GM18517 (cell line): ENCODE measurements at regions not wholly inside any gene's neighbourhood (a gene's known extent, or its start where the extent isn't known, plus 50 kb on each side); places are given as distances from the start of the nearest gene placed in this dataset.

Source experiments
- ATAC-seq: cut with Tn5 transposase; IDR thresholded peaks from one replicate; pipeline ENCODE4 v1.9.1; 2021; ENCODE audit warnings: mild to moderate bottlenecking, moderate library complexity; ENCODE audit not compliant: unreplicated experiment

DNA sequence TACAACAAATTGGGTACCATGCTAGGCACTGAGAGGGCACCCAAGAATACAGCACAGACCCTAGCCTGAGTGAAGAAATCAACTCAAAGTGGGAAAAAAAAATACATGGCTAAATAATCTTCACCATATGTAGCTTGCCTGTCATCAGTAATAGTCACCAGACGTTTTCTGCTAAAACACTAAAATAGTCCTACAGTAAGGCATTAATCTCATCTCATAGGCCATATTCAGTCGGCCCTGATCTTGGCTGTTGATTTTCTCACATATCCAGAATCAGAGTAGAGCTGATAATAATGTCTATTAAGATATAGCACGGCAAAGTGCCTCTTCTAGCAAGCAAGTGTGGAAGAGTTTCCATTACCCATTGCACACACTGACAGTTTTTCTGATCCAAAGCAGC, 322.1 kb upstream of the SLC30A5 start:
- no peak for ATAC-seq

DNA sequence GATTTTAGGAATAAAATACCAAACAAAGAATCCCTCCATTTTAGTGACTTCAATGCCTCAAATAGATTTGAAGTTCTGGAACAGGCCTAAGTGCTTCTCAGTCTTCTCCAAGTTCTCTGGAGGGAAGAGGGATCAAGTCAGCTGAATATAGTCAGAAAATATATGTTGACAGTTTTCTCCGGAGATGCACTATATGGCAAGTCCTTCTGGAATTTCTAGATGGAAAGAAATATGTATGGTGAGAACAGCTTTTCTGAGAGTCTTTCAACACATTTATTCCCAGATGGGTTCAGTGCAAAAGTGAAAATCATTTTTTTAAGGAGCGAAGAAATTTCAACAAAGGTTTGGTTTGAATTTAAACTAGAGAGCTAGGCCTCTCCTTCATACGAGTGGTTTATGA, 317.4 kb upstream of the SLC30A5 start:
- no peak for ATAC-seq

DNA sequence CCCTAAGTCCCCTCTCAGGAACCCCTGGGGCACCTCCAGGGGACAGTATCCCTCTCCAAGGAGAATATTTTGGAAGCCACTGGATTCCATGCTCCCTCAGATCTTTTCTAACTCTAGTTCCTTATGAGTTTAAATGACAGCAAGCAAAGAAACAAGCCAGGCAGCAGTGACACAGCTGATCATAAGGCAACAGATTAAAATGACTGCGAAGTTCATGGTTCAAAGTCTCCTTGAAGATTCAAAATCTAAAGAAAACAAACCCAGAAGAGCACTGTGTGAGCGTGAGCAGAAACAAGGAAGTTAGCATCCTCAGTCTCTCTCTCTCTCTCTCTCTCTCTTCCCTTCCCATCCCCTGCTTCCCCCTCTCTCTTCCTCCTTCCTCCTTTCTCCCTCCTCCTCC, 316.7 kb upstream of the SLC30A5 start:
- ATAC-seq = no peak

DNA sequence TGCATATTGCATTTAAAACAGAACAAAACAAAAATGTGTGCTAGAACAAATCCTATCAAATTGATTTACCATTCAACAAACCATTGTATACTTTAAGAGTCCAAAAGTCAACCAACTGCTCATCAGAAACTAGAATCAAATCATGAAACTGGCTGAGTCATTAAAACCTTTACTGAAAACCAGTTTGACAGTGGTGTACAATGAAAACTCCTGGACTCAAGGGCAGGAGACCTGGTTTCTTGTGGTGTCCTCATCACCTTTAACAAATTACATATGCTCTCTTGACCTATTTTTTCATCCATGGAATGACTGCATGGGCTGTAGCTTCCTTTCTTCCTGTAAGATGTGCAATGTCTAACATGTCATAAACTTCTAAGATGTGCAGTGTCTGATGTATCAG, 315.3 kb upstream of the SLC30A5 start:
- no peak for ATAC-seq

DNA sequence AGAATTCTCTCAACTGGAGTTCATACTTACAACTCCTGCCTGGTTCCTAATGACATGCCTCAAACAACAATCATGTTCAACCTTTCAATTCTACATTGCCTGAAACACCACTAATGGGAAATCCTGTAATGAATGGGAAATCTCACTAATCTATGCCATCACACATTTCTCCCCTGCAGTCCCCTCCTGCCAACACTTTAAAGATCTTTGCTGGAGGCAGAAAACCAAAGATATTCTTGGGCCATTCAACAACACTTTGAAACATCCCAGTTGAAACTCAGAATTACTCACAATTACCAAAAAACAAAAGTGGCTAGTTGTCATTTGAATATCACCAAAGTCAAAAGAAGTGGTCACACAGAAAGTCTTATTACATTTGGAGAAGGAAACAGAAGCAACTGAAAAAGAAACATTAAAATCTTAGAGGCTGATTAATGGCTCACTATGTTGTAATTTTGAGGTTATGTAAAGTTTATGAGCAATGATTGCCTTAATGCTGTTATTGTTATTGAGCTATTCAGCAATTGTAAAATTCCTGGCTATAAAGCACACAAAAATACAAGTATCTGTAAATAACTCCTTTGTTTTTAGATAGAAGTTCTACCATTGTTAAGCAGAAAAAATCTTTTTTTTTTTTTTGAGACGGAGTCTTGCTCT, 313.4 kb upstream of the SLC30A5 start:
- ATAC-seq = no peak

DNA sequence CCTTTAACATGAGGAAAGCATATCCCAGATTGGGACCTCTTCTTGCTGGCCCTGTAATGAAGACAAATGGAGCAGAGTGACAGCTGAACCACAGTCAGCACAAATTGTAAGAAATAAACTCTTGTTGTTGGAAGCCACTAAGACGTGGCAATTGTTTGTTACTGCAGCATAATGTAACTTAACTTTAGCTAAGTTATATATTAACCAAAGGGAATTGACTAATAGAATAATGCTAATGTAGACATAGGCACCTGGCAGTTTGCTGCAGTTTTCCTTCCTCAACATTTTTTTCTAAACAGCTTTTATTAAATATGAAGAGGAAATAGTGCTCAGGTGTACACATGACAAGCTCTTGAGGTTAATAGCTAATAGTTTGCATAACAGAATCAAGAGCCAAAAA, 300.7 kb upstream of the SLC30A5 start:
- ATAC-seq = no peak

DNA sequence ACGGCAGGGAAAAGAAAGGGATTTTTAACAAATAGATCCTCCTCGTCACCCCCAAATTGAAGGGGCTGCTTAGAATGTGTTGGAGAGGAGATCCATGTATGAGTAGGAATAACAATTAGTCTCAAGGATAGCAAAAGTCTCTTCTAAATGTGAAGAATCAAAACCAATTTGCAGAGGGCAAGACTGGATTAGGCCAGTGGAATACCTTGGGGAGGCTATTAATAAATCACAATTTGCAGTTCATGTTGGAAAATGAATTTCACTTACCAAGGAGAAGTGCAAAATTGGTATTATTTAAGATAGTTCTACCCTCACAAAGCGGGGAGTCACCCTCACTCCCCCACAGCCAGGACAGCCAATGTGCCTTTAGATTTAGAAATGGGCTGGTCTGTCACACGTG, 299.8 kb upstream of the SLC30A5 start:
- no peak for ATAC-seq

DNA sequence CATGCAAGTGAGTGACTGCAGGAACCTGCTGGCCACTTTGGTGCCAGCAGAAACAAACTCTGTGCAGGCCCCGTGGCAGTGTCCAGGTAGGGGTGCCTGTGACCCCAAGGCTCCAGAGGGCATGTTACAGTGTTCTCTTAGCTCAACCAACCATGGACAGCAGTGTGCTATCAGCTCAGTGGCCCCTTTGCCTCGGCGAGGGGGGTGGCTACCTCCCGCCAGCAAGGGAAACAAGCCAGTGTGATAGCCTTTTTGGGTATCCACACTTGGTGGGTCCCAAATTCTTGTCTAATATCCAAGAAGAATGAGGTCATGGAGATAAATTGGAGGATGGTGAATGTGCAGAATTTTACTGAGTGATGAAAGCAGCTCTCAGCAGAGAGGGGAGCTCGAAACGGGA, 298.6 kb upstream of the SLC30A5 start:
- ATAC-seq = no peak

DNA sequence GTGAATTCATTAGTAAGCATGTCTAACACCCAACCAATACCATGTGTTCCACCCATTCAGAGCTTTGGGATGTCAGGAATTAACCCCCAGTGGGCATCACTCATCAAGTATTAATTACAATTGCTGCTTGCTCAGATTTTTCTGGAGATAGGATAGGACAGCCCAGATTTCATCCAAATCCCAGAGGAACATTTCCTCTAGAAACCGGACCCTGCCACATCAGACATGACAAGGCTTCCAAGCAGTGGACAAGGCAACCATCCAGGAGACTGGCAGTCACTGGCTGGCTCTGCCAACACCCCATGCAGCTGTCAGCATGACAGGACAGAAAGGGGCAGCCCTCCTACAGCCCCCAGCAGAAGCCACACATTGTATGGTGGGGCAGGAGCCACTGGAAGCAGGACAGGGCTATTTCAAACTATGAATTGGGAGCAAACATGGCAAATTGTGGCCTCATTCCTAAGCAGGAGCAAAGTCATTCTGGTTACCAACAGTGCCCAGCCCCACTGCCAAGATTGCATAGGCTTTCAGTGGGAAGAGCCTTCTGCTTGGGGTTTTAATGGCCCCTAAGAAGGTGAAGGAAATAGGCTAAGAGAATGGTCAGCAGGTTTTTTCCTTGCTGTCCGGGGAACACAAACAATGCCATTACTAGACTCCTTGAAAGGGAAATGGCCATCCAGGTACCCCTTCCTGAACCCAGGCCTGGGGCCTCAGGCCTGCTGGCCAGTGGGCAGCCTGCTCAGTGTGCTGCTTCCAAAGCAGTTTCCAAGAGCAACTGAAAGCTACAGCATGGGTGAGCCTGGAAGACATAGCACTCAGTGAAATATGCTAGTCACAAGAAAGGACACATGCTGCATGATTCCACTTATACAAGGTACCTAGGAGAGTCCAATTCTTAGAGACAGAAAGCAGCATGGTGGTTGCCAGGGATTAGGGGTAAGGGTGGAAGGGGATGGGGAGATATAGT, 294.7 kb upstream of the SLC30A5 start:
- no peak for ATAC-seq

DNA sequence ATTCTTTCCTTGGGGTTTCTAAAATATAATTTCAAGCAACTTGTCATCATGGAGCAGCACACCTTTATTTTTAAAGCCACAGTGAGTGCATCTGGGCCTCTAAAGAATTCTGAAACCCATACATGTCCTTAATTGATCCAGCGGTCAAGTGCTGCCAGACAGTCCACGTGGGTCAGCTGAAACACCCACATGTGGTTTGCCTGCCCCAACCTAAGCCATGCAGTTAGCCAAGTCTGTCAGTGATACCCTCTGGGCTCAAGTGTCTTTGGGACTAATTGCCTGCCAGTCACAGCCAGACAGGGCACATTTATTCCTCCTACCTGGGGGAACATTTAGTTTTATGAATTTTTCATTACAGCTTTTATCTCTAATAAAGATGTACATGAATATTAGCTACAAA, 291.4 kb upstream of the SLC30A5 start:
- no peak for ATAC-seq

DNA sequence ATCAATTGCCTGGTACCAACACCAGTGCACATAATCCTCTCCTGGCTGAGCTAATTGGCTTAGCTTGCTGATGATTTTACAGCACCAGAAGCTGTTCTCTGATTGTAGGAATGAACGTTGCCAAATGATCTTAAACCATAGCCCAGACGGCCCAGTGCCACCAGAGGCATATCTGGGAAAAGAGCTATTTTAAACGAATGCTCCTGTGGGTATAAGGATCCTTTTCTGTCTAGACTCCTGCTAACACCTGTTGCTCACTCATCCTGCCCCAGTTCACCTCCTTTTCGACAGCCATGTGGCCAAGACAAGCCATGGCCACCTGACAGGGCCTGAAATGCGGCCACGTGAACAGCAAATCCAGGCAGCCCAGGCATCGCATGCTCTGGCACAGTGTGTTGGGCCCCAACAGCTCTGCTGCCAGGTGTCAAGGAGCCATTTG, 289.9 kb upstream of the SLC30A5 start:
- no peak for ATAC-seq

DNA sequence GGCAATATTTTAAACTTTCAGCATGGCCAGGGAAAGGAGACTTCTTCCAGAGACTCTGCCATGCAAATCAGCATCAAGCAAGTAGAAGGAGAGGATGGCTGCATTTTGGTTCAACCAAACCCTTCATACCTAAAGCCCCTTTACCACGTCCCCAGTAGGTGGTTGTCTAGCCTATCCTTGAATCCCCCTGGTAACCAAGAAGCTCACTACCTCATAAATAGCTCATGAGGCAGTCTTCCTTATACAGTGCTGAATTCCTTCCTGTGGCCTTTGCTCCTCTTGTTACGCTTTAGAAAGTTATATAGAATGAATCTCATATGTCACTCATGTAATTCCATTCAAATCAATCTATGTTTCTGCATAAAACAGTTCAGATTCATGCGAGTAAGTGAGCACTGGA, 289.5 kb upstream of the SLC30A5 start:
- ATAC-seq = no peak

DNA sequence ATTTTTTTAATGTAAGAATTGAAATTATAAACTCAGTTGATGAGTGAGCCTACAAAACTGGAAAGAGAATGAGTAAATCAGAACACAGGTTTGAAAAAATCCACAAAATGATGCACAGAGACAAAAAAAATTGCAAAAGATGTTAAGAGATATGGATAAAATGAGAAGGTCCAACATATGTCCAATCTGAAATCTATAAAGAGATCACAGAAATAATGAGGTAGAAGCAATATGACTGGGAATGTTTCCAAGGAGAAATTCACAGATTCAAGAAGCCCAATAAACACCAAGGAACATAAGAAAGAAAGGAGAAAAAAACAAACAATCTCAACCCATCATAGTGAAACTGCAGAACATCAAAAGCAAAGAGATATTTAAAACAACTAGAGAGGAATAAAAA, 288.4 kb upstream of the SLC30A5 start:
- no peak for ATAC-seq

DNA sequence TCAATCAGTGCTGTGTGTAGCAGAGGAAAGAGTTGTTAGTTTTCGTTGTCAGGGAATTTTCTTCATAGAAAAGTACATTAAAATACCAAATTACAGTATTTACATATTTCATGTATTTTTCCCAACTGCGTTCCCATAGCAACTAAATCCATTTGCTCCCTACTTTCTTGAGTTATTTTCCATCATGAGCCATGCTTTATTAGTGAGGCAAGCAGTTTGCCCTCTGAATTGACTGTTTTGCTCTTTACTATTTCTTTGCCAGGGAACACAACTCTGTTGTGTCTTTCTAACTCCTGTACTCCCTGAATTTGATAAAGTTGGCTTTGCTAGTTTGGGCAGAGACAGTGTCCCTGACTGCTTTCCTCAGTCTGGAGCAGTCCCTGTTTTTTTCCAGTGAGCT, 276.2 kb upstream of the SLC30A5 start:
- ATAC-seq = no peak

DNA sequence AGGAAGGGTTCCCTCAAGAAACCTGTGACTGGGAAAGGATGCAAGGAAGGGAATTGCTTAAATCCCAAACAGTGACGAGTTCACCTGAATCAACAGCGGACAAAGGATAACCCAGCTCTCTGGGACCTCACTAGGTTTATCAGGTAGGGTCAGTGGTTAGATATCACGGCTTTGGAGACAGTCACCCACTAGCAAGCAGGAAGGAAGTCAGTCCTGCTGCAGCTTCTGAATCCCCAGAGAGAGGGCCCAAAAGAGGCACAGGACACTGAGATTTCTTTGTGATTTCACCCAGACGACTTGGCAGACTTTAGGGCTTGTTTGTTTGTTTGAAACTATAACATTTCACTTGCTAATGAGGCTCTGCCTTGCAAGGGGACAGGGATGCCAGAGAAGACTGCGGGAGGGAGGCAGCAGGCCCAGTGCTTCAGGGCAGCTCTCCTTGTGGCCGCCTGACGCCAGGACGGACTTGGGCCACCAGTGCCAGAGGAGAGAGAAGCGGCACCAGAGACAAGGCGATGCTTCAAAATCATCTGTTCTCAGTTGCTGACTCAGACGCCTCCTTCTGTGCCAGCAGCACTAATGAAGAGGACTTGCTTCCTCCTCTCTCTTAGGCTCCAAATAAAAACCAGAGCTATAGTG, 275.6 kb upstream of the SLC30A5 start:
- ATAC-seq = no peak

DNA sequence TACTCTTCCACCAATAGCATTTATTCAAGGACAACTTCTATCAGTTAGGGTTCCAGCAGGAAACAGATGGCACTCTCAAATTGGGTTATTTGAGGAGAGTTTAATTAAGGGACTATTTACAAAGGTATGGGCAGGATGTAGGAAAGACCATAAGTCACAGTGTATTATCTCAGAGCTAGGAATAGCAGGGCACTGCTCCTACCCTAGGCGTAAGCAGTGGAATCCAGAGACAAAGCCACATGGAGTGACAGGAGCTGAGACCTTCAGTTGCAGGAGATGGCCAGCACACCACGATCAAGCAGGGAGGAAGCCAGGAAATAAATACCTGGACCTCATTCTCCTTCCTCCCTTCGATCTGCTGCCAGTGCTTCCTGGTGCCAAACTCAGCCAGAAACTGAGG, 274.9 kb upstream of the SLC30A5 start:
- ATAC-seq = no peak

DNA sequence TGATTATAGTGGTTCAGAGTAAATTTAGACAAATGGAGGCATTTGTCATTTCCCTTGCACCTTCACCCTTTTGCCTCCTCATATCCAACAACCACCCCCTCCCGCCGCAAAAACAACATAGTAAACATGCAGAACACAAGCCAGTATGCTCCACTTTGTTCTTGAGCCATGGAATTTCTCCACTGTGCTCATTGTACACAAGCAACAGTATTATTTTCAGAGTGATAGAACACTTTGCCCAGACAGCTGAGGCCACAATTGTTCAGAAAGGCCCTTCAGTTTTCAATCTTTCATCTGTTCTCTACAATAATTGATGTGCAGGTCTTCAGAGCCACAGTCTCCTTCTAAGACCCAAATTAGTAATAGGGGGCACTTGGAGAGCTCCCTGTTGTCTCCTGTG, 272.8 kb upstream of the SLC30A5 start:
- no peak for ATAC-seq

DNA sequence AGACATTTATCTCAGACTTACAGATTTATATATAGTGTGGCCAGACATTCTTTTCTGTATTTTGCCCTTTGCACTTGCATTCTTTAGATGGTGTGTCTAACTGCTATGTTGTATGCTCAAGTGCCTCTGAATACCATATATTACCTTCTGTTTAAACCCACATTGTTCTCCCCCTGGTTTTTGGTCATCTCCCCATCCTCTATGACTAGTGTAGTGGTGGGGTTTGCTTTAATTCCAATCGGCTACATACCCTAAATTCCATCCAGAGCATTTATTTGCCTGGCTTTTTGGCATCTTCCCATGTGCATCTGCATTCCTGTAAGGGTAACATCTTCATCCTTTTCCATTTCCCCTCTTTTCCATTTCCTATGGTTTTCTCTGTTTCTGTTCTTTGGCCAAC, 271.0 kb upstream of the SLC30A5 start:
- ATAC-seq = no peak

DNA sequence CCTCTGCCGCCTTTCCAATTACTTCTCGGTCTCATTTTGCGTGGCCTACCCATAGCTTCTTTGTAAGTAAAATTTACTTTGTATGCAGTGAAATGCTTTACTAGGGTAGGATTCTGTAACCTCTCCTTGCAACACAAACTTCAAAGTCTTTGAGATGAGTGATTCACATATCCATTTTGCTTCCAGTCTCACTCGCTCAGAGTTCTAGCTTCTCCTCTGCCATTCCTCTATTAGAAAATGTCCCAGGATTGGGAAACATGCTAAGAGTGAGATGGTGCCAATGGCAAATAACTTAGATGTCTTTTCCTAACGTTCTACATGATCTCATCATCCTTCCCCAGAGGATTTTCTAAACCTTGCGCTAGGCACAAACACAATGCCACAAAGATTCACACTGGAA, 270.5 kb upstream of the SLC30A5 start:
- no peak for ATAC-seq

DNA sequence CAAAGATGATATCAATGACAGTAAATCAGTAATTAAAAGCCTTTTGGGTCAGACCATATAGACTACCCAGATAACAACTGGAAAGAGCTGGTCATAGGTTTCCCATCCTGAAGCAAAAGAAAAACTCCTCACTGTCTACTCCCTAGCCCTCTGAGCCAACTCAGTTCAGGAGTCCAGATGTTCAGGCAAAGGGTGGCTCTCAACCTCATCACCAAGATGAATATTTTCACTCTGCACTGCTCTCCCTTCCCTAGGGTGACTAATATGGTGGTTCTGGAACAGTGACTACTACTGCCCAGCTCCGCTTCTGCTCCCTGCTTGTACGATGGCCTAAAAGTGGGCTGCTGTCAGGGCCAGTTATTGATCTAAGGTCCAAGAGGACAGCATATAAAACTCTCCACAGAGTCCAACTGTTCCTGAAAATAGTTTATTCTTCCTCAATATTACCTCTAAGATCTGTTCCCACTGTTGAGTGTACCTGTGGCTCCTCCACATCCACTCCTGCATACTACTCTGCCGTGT, 263.4 kb upstream of the SLC30A5 start:
- ATAC-seq = no peak

DNA sequence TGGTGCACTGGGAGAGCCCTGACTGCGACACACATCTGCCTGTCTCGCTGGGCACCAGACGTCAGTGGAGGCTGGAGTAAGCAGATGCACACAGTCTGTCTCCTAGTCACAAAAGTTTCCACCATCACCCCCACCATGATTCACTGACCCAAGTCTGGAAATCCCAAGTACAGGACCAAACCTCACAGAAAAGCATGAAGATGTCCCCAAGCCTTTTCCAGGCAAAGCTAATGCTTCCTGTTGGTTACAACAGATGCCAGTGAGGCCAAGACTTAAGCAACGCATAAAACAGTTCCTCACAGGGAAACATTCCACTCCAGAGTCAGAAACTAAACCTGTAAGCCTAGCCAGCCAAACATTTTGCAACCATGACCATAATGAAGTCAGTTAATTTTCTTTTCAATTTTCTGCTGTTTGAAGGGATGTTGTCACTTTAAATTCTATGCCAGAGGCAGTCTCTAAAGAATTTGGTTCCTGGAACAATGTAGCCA, 259.3 kb upstream of the SLC30A5 start:
- no peak for ATAC-seq
